ENCODE measurements at regions not wholly inside any gene's neighbourhood (a gene's known extent, or its start where the extent isn't known, plus 50 kb on each side); places are given as distances from the start of the nearest gene placed in this dataset.
"Not testable (repeated sequence)": the region's sequence is repeated elsewhere in the genome, so short reads cannot be mapped to it uniquely, and the experiment has no call there.

GRCh38 chr17:16865704-16866103 is 106.2 kb downstream of the TNFRSF13B start:
- H3K27me3 ChIP-seq (ENCODE audit: control insufficient read depth in 2 of 2, insufficient read depth in 2 of 2, low read length in 2 of 2); H3K4me1 Mint-ChIP-seq; H3K4me3 Mint-ChIP-seq; H3K27ac ChIP-seq (ENCODE audit: low read depth, low read length); POLR2A ChIA-PET; H3K27ac Mint-ChIP-seq; CTCF ChIA-PET; H3K27me3 Mint-ChIP-seq; H3K36me3 ChIP-seq (ENCODE audit: control insufficient read depth in 2 of 3, insufficient read depth in 3 of 3, low read length in 3 of 3); DNase-seq; ATAC-seq; H3K9me3 ChIP-seq (ENCODE audit: control insufficient read depth in 2 of 3, low read length in 3 of 3); intact Hi-C loops (cut with micrococcal nuclease); H3K4me3 ChIP-seq (ENCODE audit: low read length); H3K4me1 ChIP-seq (ENCODE audit: control insufficient read depth in 2 of 2, insufficient read depth in 2 of 2, low read length in 2 of 2); H3K9me3 Mint-ChIP-seq; H3K36me3 Mint-ChIP-seq: not testable (repeated sequence)

- DNase-seq; POLR2A ChIA-PET; H3K27me3 Mint-ChIP-seq; intact Hi-C loops (cut with micrococcal nuclease); H3K27me3 ChIP-seq (ENCODE audit: control insufficient read depth in 2 of 2, insufficient read depth in 2 of 2, low read length in 2 of 2); H3K36me3 Mint-ChIP-seq; H3K36me3 ChIP-seq (ENCODE audit: control insufficient read depth in 2 of 3, insufficient read depth in 3 of 3, low read length in 3 of 3); H3K27ac Mint-ChIP-seq; H3K9me3 Mint-ChIP-seq; H3K4me3 ChIP-seq (ENCODE audit: low read length); ATAC-seq; H3K4me1 ChIP-seq (ENCODE audit: control insufficient read depth in 2 of 2, insufficient read depth in 2 of 2, low read length in 2 of 2); H3K27ac ChIP-seq (ENCODE audit: low read depth, low read length); H3K4me3 Mint-ChIP-seq; H3K9me3 ChIP-seq (ENCODE audit: control insufficient read depth in 2 of 3, low read length in 3 of 3); CTCF ChIA-PET; H3K4me1 Mint-ChIP-seq: not testable (repeated sequence)
Measured at GRCh38 chr17:16865077-16865613, 106.8 kb downstream of the TNFRSF13B start.

- not testable (repeated sequence) for H3K27me3 ChIP-seq (ENCODE audit: control insufficient read depth in 2 of 2, insufficient read depth in 2 of 2, low read length in 2 of 2); H3K36me3 Mint-ChIP-seq
Measured at GRCh38 chr17:16864462-16865076, 107.3 kb downstream of the TNFRSF13B start.

GRCh38 chr17:16861152-16861551 is 110.8 kb downstream of the TNFRSF13B start:
- H3K4me3 Mint-ChIP-seq; H3K27me3 ChIP-seq (ENCODE audit: control insufficient read depth in 2 of 2, insufficient read depth in 2 of 2, low read length in 2 of 2); H3K27ac ChIP-seq (ENCODE audit: low read depth, low read length); H3K4me1 Mint-ChIP-seq; H3K4me1 ChIP-seq (ENCODE audit: control insufficient read depth in 2 of 2, insufficient read depth in 2 of 2, low read length in 2 of 2); H3K9me3 ChIP-seq (ENCODE audit: control insufficient read depth in 2 of 3, low read length in 3 of 3); intact Hi-C loops (cut with micrococcal nuclease); H3K36me3 ChIP-seq (ENCODE audit: control insufficient read depth in 2 of 3, insufficient read depth in 3 of 3, low read length in 3 of 3); H3K27me3 Mint-ChIP-seq; DNase-seq; H3K36me3 Mint-ChIP-seq; CTCF ChIA-PET; H3K27ac Mint-ChIP-seq; H3K4me3 ChIP-seq (ENCODE audit: low read length); POLR2A ChIA-PET; ATAC-seq; H3K9me3 Mint-ChIP-seq: not testable (repeated sequence)

More at GRCh38 chr17:16864462-16865076, 107.3 kb downstream of the TNFRSF13B start:
- ATAC-seq; POLR2A ChIA-PET; H3K4me1 Mint-ChIP-seq; H3K4me3 Mint-ChIP-seq; H3K9me3 Mint-ChIP-seq; H3K36me3 ChIP-seq (ENCODE audit: control insufficient read depth in 2 of 3, insufficient read depth in 3 of 3, low read length in 3 of 3); H3K27ac Mint-ChIP-seq; CTCF ChIA-PET; DNase-seq; intact Hi-C loops (cut with micrococcal nuclease); H3K4me3 ChIP-seq (ENCODE audit: low read length); H3K4me1 ChIP-seq (ENCODE audit: control insufficient read depth in 2 of 2, insufficient read depth in 2 of 2, low read length in 2 of 2); H3K9me3 ChIP-seq (ENCODE audit: control insufficient read depth in 2 of 3, low read length in 3 of 3); H3K27ac ChIP-seq (ENCODE audit: low read depth, low read length); H3K27me3 Mint-ChIP-seq: not testable (repeated sequence)

GRCh38 chr17:16860467-16860866 is 111.5 kb downstream of the TNFRSF13B start:
- H3K4me3 ChIP-seq (ENCODE audit: low read length); H3K9me3 Mint-ChIP-seq; H3K4me1 Mint-ChIP-seq; DNase-seq; ATAC-seq; H3K27ac ChIP-seq (ENCODE audit: low read depth, low read length); H3K4me1 ChIP-seq (ENCODE audit: control insufficient read depth in 2 of 2, insufficient read depth in 2 of 2, low read length in 2 of 2); H3K4me3 Mint-ChIP-seq; H3K36me3 Mint-ChIP-seq; CTCF ChIA-PET; H3K27me3 Mint-ChIP-seq; H3K9me3 ChIP-seq (ENCODE audit: control insufficient read depth in 2 of 3, low read length in 3 of 3); POLR2A ChIA-PET; H3K27ac Mint-ChIP-seq; intact Hi-C loops (cut with micrococcal nuclease); H3K27me3 ChIP-seq (ENCODE audit: control insufficient read depth in 2 of 2, insufficient read depth in 2 of 2, low read length in 2 of 2); H3K36me3 ChIP-seq (ENCODE audit: control insufficient read depth in 2 of 3, insufficient read depth in 3 of 3, low read length in 3 of 3): not testable (repeated sequence)

GRCh38 chr17:16859515-16859914 is 112.4 kb downstream of the TNFRSF13B start:
- intact Hi-C loops (cut with micrococcal nuclease); DNase-seq; H3K9me3 Mint-ChIP-seq; H3K27me3 ChIP-seq (ENCODE audit: control insufficient read depth in 2 of 2, insufficient read depth in 2 of 2, low read length in 2 of 2); H3K27ac ChIP-seq (ENCODE audit: low read depth, low read length); H3K36me3 ChIP-seq (ENCODE audit: control insufficient read depth in 2 of 3, insufficient read depth in 3 of 3, low read length in 3 of 3); H3K4me1 Mint-ChIP-seq; H3K4me3 ChIP-seq (ENCODE audit: low read length); H3K27ac Mint-ChIP-seq; H3K4me1 ChIP-seq (ENCODE audit: control insufficient read depth in 2 of 2, insufficient read depth in 2 of 2, low read length in 2 of 2); ATAC-seq; CTCF ChIA-PET; H3K9me3 ChIP-seq (ENCODE audit: control insufficient read depth in 2 of 3, low read length in 3 of 3); H3K27me3 Mint-ChIP-seq; H3K36me3 Mint-ChIP-seq; POLR2A ChIA-PET; H3K4me3 Mint-ChIP-seq: not testable (repeated sequence)

GRCh38 chr17:16857746-16858145 is 114.2 kb downstream of the TNFRSF13B start:
- H3K4me3 ChIP-seq (ENCODE audit: low read length); H3K9me3 Mint-ChIP-seq; intact Hi-C loops (cut with micrococcal nuclease); H3K4me1 Mint-ChIP-seq; CTCF ChIA-PET; DNase-seq; H3K27ac Mint-ChIP-seq; H3K27me3 Mint-ChIP-seq; H3K36me3 Mint-ChIP-seq; H3K27ac ChIP-seq (ENCODE audit: low read depth, low read length); POLR2A ChIA-PET; H3K4me3 Mint-ChIP-seq; ATAC-seq; H3K36me3 ChIP-seq (ENCODE audit: control insufficient read depth in 2 of 3, insufficient read depth in 3 of 3, low read length in 3 of 3); H3K9me3 ChIP-seq (ENCODE audit: control insufficient read depth in 2 of 3, low read length in 3 of 3); H3K4me1 ChIP-seq (ENCODE audit: control insufficient read depth in 2 of 2, insufficient read depth in 2 of 2, low read length in 2 of 2); H3K27me3 ChIP-seq (ENCODE audit: control insufficient read depth in 2 of 2, insufficient read depth in 2 of 2, low read length in 2 of 2): not testable (repeated sequence)
